Progenitor cell of endocrine pancreas (in vitro differentiated cells): ENCODE measurements at regions not wholly inside any gene's neighbourhood (a gene's known extent, or its start where the extent isn't known, plus 50 kb on each side); places are given as distances from the start of the nearest gene placed in this dataset.

Experiments used
- DNase-seq: peaks from one replicate; pipeline ENCODE4 v3.0.0; 2021; ENCODE audit warnings: low spot score; ENCODE audit not compliant: unreplicated experiment
- H3K27ac Mint-ChIP-seq: 2 replicates; pipeline ENCODE4 v1.8.0; 2021; ENCODE audit warnings: mild to moderate bottlenecking, moderate library complexity, mixed read lengths
- H3K27me3 Mint-ChIP-seq: 2 replicates; pipeline ENCODE4 v1.8.0; 2021; ENCODE audit warnings: mixed read lengths
- H3K36me3 Mint-ChIP-seq: 2 replicates; pipeline ENCODE4 v1.8.0; 2022; ENCODE audit warnings: mixed read lengths; ENCODE audit not compliant: insufficient read depth
- H3K4me1 Mint-ChIP-seq: 2 replicates; pipeline ENCODE4 v1.8.0; 2021; ENCODE audit warnings: low read depth, mixed read lengths
- H3K4me3 Mint-ChIP-seq: 2 replicates; pipeline ENCODE4 v1.8.0; 2021; ENCODE audit warnings: low read depth, mild to moderate bottlenecking, moderate library complexity, mixed read lengths
- H3K9me3 Mint-ChIP-seq: 2 replicates; pipeline ENCODE4 v1.8.0; 2021; ENCODE audit warnings: low read depth, mixed read lengths
- TF ChIP-seq, protein P1 (sequence below): fragments of 200-600 bp; sonication (generic); IDR thresholded peaks from one replicate; pipeline ENCODE4 v1.5.0; 2021; ENCODE audit warnings: antibody characterized with exemption, mild to moderate bottlenecking; ENCODE audit not compliant: unreplicated experiment

DNA sequence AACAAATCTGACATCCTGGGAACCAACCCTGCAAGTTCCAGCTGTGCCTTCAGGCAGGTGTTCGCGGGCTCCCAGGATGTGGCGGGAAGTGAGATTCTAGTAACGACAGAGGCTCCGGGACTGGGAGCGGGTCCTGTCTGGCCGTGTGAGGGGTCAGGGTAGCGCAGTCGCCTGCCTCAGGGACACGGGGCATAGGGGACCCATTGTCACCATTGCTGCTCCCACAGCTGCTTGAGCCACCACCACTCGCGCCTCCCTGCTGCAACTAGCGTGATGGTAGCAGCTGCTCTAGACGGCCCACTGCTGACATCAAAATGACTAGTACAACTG, 468.5 kb downstream of the CDH9 start:
- no peak for DNase-seq
- no peaks in the 10 kb centered on the region for H3K36me3 Mint-ChIP-seq
- no peaks in the 10 kb centered on the region for H3K27me3 Mint-ChIP-seq
- TF ChIP-seq, protein P1, sequence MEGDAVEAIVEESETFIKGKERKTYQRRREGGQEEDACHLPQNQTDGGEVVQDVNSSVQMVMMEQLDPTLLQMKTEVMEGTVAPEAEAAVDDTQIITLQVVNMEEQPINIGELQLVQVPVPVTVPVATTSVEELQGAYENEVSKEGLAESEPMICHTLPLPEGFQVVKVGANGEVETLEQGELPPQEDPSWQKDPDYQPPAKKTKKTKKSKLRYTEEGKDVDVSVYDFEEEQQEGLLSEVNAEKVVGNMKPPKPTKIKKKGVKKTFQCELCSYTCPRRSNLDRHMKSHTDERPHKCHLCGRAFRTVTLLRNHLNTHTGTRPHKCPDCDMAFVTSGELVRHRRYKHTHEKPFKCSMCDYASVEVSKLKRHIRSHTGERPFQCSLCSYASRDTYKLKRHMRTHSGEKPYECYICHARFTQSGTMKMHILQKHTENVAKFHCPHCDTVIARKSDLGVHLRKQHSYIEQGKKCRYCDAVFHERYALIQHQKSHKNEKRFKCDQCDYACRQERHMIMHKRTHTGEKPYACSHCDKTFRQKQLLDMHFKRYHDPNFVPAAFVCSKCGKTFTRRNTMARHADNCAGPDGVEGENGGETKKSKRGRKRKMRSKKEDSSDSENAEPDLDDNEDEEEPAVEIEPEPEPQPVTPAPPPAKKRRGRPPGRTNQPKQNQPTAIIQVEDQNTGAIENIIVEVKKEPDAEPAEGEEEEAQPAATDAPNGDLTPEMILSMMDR, result no peak
- H3K27ac Mint-ChIP-seq, result no peak overlapping the region
- no peak overlapping the region for H3K4me3 Mint-ChIP-seq
- no peaks in the 10 kb centered on the region for H3K4me1 Mint-ChIP-seq
- peaks cover 3% of the 10 kb centered on the region for H3K9me3 Mint-ChIP-seq

DNA sequence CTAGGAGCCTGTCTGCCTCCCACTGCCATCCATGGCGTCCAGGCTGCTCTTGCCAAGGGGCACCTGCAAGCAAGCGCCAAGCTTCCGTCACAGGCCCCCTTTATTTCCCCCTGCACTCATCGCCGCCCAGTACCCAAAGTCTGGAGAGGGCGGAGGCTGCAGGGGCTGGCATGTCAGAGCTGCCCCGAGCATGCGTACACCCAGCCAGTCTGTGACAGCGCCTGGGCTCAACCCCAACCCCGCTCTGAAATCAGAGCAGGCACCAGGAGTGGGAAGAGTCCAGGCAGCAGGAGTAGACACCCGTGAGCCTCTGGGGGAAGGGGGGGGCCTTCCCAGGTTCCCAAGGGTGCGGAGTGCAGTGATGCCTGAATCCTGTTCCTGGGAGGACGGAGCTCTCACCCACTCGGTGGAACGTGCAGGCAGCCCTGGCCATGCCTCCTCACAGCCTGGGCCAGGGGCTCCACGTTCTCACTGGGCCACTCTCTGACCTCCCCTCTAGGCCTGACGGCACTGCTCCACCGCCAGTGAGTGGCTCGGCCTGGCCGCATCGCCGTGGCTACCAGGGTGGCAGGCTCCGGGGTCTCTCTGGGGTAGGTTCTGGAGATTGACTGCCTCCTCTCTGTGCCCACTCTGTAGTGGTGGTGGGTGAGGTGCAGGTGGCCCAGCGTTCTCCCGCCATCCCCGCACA, 469.0 kb downstream of the CDH9 start:
- no peaks in the 10 kb centered on the region for H3K4me1 Mint-ChIP-seq
- H3K4me3 Mint-ChIP-seq, result no peak overlapping the region
- peaks cover 3% of the 10 kb centered on the region for H3K9me3 Mint-ChIP-seq
- H3K27ac Mint-ChIP-seq, result no peak overlapping the region
- no peak for DNase-seq
- TF ChIP-seq, protein P1, result no peak
- no peaks in the 10 kb centered on the region for H3K36me3 Mint-ChIP-seq
- no peaks in the 10 kb centered on the region for H3K27me3 Mint-ChIP-seq

DNA sequence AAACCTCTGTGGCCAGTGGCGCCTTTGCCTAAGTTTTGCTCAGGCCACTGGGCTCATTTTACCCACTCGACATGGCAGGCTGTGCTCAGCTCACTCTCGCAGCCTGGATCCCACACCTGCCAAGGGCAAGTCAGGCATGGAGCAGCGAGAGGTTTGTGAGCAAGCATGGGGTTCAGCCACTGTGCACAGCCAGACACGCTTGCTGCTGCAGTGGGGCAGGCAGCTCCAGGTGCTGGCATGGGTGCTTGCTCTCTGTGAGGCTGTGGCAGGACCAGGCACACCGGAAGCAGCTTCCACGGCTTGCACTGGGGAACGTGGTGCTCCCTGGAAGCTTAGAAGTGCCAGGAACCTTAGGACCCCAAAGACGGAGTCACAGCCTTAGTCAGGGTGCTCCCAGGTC, 470.1 kb downstream of the CDH9 start:
- H3K4me3 Mint-ChIP-seq, result no peak overlapping the region
- peaks cover 3% of the 10 kb centered on the region for H3K9me3 Mint-ChIP-seq

DNA sequence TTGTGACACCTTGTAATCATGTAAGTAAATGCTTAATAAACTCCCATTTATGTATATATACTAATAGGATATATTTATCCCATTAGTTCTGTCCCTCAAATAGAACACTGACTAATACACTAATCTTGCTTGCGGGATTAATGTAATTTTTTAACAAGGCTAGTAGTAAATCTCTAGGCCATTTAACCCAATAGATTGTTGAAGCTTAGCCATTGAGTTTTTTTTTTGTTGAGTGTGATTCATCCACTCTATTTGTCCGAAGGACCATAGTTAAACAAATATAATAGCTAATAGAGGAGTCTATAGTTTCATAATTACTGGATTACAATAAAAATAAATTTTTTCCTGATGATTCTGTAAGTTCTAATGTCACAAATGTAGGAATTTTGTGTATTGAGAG, 474.4 kb downstream of the CDH9 start:
- TF ChIP-seq, protein P1, result no peak
- no peak for DNase-seq
- Mint-ChIP-seq H3K27me3 (no peaks in the 10 kb centered on the region), H3K27ac (no peak overlapping the region), H3K4me1 (no peaks in the 10 kb centered on the region), H3K36me3 (no peaks in the 10 kb centered on the region), H3K4me3 (no peak overlapping the region), H3K9me3 (peaks cover 3% of the 10 kb centered on the region)

More for the DNA sequence above, 470.1 kb downstream of the CDH9 start:
- Mint-ChIP-seq H3K27ac (no peak overlapping the region), H3K36me3 (no peaks in the 10 kb centered on the region), H3K4me1 (no peaks in the 10 kb centered on the region), H3K27me3 (no peaks in the 10 kb centered on the region)
- TF ChIP-seq, protein P1, result no peak
- no peak for DNase-seq

DNA sequence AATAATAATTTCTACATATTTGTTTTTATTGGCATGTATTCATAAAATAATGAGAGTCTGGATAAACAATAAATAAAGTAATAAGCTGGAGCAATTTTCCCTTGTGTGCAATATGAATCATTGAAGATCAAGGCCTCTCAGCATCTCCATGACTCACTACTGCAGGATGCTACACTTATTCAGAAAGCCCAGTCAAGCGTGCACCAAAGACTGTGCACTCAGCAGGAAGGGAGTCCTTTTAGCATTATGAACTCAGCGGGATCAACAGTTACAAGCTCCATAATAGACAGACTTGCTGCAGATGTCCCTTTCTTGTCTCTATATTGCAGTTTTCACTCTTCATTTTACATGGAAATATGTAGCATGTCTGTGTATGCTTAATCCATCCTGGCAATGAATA, 485.3 kb downstream of the CDH9 start:
- TF ChIP-seq, protein P1, result no peak
- Mint-ChIP-seq H3K27ac (no peak overlapping the region), H3K4me1 (no peaks in the 10 kb centered on the region), H3K9me3 (peaks cover 9% of the 10 kb centered on the region), H3K27me3 (peaks cover 3% of the 10 kb centered on the region), H3K4me3 (no peak overlapping the region), H3K36me3 (no peaks in the 10 kb centered on the region)
- DNase-seq, result no peak
